ENCODE measurements at regions not wholly inside any gene's neighbourhood (a gene's known extent, or its start where the extent isn't known, plus 50 kb on each side); places are given as distances from the start of the nearest gene placed in this dataset.

- Mint-ChIP-seq H3K9me3 (ENCODE audit: unreplicated experiment) (no peaks in the 10 kb centered on the region), H3K4me1 (ENCODE audit: low read depth, unreplicated experiment) (no peaks in the 10 kb centered on the region), H3K36me3 (ENCODE audit: unreplicated experiment) (no peaks in the 10 kb centered on the region), H3K27ac (ENCODE audit: unreplicated experiment) (no peak overlapping the region), H3K4me3 (ENCODE audit: unreplicated experiment) (no peak overlapping the region), H3K27me3 (ENCODE audit: unreplicated experiment) (no peaks in the 10 kb centered on the region)
- TF ChIP-seq CTCF (IDR thresholded peaks at IDR 0.05; ENCODE audit: partially characterized antibody, unreplicated experiment): no peak
- DNase-seq: no peak
Measured at GRCh38 chr1:14296795-14297194, 301.7 kb upstream of the KAZN start.

- Mint-ChIP-seq H3K27me3 (ENCODE audit: unreplicated experiment) (no peaks in the 10 kb centered on the region), H3K9me3 (ENCODE audit: unreplicated experiment) (no peaks in the 10 kb centered on the region), H3K4me3 (ENCODE audit: unreplicated experiment) (no peak overlapping the region), H3K4me1 (ENCODE audit: low read depth, unreplicated experiment) (no peaks in the 10 kb centered on the region), H3K27ac (ENCODE audit: unreplicated experiment) (no peak overlapping the region), H3K36me3 (ENCODE audit: unreplicated experiment) (peaks cover 6% of the 10 kb centered on the region)
- no peak for TF ChIP-seq CTCF (IDR thresholded peaks at IDR 0.05; ENCODE audit: partially characterized antibody, unreplicated experiment)
- DNase-seq: no peak
Measured at GRCh38 chr1:14297356-14297755, 301.1 kb upstream of the KAZN start.

GRCh38 chr1:14298806-14299205 lies 299.7 kb upstream of the KAZN start:
- Mint-ChIP-seq H3K27me3 (ENCODE audit: unreplicated experiment) (no peaks in the 10 kb centered on the region), H3K9me3 (ENCODE audit: unreplicated experiment) (no peaks in the 10 kb centered on the region), H3K4me1 (ENCODE audit: low read depth, unreplicated experiment) (no peaks in the 10 kb centered on the region), H3K36me3 (ENCODE audit: unreplicated experiment) (peaks cover 6% of the 10 kb centered on the region), H3K4me3 (ENCODE audit: unreplicated experiment) (no peak overlapping the region), H3K27ac (ENCODE audit: unreplicated experiment) (no peak overlapping the region)
- DNase-seq: no peak
- TF ChIP-seq CTCF (IDR thresholded peaks at IDR 0.05; ENCODE audit: partially characterized antibody, unreplicated experiment): no peak

GRCh38 chr1:14300991-14301703 lies 297.3 kb upstream of the KAZN start:
- DNase-seq: no peak
- peaks cover 2% of the 10 kb centered on the region for H3K4me1 Mint-ChIP-seq (ENCODE audit: low read depth, unreplicated experiment)
- H3K9me3 Mint-ChIP-seq (ENCODE audit: unreplicated experiment): no peaks in the 10 kb centered on the region
- no peak overlapping the region for H3K27ac Mint-ChIP-seq (ENCODE audit: unreplicated experiment)
- TF ChIP-seq CTCF (IDR thresholded peaks at IDR 0.05; ENCODE audit: partially characterized antibody, unreplicated experiment): no peak
- no peak overlapping the region for H3K4me3 Mint-ChIP-seq (ENCODE audit: unreplicated experiment)
- H3K27me3 Mint-ChIP-seq (ENCODE audit: unreplicated experiment): no peaks in the 10 kb centered on the region
- H3K36me3 Mint-ChIP-seq (ENCODE audit: unreplicated experiment): peaks cover 6% of the 10 kb centered on the region

- peaks cover 2% of the 10 kb centered on the region for H3K4me1 Mint-ChIP-seq (ENCODE audit: low read depth, unreplicated experiment)
Measured at GRCh38 chr1:14301704-14302024, 296.8 kb upstream of the KAZN start.

More at GRCh38 chr1:14301704-14302024, 296.8 kb upstream of the KAZN start:
- H3K9me3 Mint-ChIP-seq (ENCODE audit: unreplicated experiment): no peaks in the 10 kb centered on the region
- no peaks in the 10 kb centered on the region for H3K27me3 Mint-ChIP-seq (ENCODE audit: unreplicated experiment)
- H3K36me3 Mint-ChIP-seq (ENCODE audit: unreplicated experiment): peaks cover 6% of the 10 kb centered on the region
- DNase-seq: no peak
- H3K27ac Mint-ChIP-seq (ENCODE audit: unreplicated experiment): no peak overlapping the region
- H3K4me3 Mint-ChIP-seq (ENCODE audit: unreplicated experiment): no peak overlapping the region
- TF ChIP-seq CTCF (IDR thresholded peaks at IDR 0.05; ENCODE audit: partially characterized antibody, unreplicated experiment): no peak

Data from glutamatergic neuron (in vitro differentiated cells).